CD4-positive, alpha-beta T cell treated with Interleukin-10 for 1 hour (primary cell): ENCODE measurements at regions not wholly inside any gene's neighbourhood (a gene's known extent, or its start where the extent isn't known, plus 50 kb on each side); places are given as distances from the start of the nearest gene placed in this dataset.

Experiments
- DNase-seq: peaks from one replicate; pipeline ENCODE4 v3.0.0-alpha.2; 2020

GRCh38 chr4:138740816-138741745, 274.5 kb upstream of the NOCT start:
- DNase-seq: no peak

- no peak for DNase-seq
Observed at GRCh38 chr4:138736362-138736761, 279.2 kb upstream of the NOCT start.

- no peak for DNase-seq
Observed at GRCh38 chr4:138734746-138735145, 280.8 kb upstream of the NOCT start.

DNA sequence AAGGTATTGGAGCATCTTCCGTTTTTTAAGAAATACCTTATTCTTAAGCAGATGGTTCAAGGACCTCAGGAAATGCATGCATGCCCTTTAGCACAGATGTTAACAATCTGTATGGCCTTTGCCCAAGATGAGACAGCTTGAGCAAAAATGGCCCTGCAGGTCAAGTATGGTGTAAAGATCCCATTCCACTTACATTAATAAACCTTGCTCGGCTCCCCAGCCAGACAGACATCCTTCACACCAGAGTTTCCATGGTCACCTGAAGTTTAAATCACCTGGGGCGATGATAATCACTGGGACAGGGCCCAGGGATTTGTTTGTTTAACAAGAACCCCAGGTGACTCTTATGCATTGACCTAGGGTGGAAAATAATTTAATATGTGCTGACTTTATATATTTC, 287.0 kb upstream of the NOCT start:
- DNase-seq: no peak

DNA sequence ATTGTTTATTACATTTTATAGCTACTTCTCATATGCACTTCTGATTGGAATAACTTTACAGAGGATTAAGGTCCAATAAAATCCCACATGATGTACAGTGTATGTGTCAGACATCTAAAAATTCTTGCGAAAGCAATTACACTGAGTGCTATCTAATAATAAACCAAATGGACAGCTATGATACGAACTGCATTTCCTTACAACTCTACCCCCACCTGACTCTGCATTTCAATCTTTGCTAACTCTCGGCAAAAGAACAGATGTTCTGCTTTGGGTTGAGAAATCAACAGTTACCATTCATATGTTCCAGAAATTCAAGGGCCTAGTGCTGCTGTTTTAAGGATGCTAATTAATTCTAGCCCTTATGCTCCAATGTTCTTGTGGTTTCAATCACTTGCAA, 287.9 kb upstream of the NOCT start:
- DNase-seq: no peak

DNA sequence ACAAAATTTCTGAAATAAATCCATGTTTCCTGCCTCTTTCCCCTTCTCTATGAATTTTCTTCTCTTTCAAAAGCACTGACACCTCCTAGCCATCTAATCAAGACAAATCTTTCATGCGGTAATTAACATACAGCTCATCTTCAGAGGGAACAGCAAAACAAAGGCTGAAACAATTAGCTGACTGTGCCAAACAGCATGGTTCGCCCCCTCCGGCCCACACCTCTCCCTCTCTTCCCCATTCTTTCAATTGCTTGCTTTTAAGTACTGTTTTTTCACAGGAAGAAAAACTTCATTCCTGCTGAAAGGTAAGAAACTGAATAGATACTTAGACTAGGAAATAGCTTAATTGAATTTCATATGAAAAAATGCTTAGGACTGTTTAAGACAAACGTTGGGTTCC, 291.1 kb upstream of the NOCT start:
- DNase-seq: no peak

DNA sequence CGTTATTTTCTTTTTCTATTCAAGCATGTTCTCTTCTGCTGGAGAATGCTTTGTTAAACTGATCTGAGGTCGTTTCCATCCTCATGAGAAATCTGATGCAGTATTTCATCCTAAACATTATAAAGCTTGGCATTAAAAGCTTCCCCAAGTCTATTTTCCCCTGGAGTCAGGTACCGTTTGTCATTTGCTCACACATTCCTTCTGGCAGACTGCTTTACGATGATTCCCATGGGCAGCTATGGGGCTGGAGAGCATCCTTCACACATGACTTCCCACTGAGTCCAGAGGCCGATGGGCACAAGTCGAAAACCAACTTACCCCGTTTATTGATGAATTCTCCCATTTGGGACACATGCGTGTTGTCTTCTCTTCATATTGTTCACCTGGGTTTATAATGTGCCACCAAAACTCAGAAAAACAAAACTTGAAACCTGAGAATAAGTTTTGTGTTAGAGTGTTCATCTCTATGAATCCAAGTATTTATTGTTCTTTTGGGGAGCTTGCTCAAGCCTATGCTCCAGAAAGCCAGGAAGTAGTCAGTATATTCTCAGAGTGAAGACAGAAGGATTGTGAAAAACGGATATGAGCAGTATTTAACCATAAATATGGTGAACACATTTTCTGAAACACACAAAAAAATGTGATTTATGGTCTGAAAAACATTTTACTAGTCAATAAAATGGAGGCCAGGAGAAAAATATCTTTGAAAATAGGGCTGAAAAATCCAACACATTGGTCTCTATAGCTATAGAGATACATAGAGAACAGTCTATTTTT, 298.8 kb upstream of the NOCT start:
- DNase-seq: no peak

DNA sequence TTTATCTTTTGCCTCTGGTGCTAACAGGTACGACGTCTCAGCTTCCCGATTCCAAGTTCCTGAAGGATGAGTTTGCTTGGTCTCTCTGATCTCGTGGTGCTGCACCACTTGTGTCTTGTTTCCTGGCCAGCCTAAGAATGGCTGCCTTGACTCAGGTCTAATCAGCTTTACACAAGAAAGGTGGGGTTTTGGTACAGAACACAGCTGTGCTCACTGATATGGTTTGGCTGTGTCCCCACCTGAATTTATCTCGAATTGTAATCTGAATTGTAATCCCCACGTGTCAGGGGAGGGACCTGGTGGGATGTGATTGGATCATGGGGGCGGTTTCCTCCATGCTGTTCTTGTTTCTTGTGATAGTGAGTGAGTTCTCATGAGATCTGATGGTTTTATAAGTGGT, 305.3 kb upstream of the NOCT start:
- no peak for DNase-seq

DNA sequence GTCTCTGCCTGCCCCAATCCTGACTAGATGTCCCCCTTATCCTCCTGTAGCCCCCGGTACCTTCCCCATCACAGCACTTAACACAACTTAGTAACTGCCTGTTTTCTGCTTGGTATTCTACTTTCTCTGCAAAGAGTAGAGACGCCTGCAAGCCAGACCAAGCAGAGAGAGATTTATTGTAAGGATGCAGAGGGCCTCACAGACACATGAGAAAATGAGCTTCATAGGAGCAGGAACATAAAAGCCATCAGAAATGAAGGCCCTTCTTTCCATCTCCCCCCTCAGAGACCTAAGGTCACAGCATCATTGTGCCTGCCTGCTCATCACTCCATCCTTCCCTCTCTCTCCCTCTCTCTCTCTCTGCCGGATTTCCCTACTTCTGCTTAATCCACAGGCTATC, 305.7 kb upstream of the NOCT start:
- no peak for DNase-seq

DNA sequence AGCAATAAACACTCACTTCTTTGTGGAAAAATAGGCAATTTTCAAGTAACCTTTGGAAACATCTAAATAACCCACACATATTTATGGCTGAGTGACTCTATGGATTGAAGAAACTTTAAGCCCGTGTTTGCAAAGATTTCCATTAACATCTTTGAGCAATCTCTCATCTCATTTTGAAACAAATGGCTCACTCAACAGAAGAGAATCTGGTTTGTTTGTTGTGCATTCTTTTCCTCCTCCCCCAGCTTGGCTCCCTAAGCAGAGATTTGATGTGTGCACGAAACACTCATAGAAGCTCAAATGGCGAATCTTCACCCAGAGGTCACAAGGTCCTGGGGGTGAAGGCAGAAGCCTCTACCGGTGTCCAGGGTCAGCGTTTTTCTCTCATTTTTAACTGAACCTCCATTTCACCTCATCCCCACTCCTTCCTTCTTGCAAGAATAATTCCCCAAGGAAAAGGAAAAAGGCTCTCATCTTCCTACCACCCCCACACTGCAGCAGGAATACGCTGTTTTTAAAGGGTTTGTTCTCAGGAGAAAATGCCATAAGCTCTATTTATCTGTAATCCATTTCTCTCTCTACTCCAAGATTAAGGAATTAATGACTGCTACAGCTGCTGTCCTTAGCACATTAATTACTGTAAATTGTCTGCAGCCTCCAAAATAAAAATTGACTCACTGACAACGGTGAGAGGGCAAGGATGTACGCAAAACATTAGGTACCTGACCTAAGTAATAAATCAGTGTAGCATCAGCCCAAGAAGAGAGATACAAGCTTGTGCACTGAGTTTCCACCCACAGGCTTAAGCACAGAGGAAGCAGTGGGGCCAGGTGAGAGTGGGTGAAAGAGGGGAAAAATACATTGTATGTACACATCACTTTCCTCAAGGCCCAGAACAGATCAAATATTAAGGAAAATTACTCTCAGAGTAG, 307.6 kb upstream of the NOCT start:
- no peak for DNase-seq

DNA sequence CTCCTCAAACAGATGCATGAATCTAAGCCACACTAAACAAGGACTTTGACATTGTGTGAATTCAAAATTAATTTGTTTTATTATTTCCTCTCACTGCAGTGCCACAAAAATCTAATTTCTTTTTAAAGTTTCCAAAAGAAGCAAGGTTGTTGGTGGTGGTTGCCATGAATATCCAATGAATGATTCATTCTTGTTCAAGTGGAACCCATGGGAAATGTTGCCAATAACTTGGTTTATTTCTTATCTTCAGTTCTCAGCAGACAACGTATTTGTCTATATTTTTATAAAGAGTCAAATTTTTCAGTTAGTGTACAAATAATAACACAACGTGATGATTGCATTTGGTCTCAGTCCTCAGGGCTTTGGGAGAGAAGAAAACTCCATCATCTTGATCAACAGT, 309.4 kb upstream of the NOCT start:
- no peak for DNase-seq

DNA sequence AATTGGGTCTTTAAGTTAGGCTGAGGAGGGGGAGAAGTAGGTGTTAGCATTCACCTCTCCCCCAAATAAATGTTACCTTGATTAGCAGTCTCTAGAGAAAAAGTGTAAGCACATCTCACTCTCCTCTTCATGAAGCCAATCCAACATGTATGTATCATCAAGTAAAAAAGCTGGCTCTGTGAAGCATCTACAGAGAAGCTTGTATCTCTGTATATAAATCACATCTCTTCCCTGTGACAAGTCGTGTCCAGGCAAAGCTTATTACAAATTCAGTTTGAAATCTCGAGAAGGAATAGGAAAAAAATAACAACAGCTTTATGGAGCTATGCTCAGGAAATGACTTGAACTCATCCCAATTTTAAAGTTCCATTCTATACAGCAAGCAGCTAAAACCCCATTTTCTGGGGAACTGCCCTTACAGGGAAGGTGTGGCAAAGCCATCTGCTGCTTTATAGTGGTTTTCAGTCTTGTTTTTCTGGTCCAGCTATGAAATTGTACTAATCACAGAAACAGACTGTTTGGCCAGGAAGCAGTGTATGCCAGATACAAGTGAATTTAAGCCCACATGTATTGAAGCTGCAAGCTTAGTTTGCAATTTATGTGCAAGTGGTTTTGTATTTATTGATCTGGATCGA, 313.3 kb upstream of the NOCT start:
- DNase-seq: no peak

- DNase-seq: no peak
Observed at GRCh38 chr4:138698641-138699040, 316.9 kb upstream of the NOCT start.

DNA sequence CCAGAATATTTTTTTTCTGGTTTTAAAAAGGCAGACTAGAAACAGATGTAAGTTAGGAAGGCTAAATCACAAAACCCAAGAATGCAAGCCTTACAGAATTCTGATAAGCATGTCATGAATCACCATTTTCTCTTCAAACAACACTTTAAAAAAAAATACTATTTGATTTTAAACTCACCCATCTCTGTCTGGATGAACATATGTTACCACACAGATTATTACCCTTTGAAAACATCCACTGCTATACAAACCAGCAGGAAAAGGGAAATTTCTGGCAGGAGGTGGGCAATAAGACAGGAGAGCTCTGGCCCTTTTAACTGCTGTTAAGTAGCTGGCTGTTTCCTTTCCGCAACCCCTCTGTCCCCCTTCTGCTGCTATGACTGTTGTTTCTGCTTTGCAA, 317.7 kb upstream of the NOCT start:
- no peak for DNase-seq

DNA sequence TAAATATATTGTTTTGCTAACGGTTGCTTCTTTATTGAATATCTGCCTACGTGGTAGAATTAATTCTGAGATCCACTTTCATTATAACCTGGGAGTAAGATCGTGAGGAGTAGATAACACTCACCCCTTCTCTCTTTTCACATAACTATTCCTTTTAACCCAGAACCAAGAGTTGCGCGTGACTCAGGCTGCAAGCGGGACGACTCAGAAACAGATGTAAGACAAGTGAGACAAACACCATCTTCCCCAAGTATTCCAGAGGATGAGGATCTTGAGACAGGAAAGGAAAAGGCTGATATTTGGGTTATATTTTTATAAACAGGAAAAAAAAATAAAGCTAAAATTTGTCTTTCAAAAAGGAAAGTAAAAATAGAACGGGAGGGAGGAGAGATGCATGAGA, 318.8 kb upstream of the NOCT start:
- DNase-seq: no peak

DNA sequence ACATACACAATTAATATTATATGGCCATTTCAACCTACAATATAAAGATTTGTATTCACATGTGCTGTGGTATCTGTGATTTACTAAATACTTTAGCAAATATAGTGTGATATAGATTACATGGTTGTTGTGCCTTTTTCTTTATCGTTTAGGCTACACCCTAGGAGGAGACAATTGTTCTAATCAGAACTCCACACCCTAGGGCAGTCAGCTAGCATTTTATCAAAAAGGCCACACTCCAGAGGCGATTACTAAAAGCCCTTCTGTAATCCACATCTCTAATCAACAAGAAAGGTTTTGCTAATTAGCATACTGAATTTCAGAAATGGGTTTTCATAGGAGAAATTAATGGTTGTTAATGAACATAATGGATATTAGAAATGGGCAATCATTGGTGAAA, 319.5 kb upstream of the NOCT start:
- DNase-seq: no peak

DNA sequence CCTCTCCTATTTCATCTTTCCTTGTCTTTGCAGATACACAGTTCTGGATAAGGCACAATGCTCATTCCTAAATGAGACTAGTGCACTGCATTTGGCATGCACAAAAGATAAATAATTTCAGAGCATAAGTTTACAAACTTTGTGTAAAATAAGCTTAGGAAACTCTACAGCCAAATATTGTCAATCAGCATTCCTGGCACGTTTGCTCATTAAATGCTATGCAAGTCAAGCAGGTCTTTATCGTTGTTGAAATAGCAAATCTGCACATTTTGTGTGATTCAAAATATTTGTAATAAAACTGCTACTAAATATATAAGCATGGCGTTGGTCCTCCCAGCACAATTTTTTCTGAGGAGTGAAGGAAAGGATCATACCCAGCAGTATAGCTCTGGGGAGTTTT, 322.1 kb upstream of the NOCT start:
- DNase-seq: no peak

- no peak for DNase-seq
Observed at GRCh38 chr4:138692411-138692810, 323.2 kb upstream of the NOCT start.

DNA sequence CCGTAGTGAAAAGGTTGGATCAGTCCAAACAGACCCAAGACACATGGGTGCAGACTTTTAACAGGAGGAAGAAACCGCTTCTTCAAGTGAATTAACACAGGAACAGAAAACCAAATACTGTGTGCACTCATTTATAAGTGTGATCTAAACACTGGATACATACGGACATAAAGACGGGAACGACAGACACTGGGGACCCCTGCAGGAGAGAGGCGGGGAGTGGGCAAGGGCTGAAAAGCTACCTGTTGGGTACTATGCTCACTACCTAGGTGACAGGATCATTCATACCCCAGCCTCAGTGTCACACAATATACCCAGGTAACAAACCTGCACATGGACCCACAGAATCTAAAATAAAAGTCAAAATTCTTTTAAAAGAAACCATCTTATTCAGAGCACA, 326.0 kb upstream of the NOCT start:
- no peak for DNase-seq

GRCh38 chr4:138689187-138689586, 326.4 kb upstream of the NOCT start:
- no peak for DNase-seq

DNA sequence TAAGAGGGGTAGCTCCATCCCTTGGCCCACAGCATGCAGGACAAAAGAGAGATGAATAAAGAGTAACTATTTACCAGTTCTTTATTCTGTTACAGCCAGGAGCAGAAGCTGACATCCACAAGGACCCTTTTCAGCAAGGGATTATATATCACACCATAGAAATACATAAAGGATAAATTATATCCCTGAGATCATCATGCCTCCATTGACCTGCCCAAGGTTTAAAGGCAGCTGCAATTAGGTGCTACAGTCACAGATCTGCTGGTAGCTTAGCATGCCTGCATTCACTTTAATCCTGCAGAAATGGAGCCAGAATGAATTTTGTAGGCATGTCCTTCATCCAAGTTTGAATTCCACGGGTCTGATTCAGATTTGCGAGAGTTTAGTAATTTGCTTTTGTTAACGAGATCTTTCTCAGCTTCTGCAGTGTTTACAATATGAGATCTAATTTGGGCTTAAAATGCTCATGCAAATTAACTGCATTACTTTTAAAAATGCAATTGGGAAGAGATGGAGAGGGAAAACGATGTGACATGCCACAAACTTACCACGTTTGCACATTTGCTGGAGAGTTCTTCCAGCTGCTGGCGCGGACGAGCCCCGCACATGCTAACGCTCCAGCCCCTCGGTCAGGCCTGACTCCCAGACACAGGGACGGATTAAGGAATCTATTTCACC, 327.0 kb upstream of the NOCT start:
- DNase-seq: no peak
